SH-SY5Y (cell line): ENCODE measurements at regions not wholly inside any gene's neighbourhood (a gene's known extent, or its start where the extent isn't known, plus 50 kb on each side); places are given as distances from the start of the nearest gene placed in this dataset.

Experiments
- GATA2 ChIP-seq: IDR thresholded peaks from 2 replicates; pipeline ENCODE4 v1.6.1; 2011; ENCODE audit warnings: mild to moderate bottlenecking, low read depth, low read length
- GATA3 ChIP-seq: IDR thresholded peaks from 2 replicates; pipeline ENCODE4 v1.6.1; 2011; ENCODE audit warnings: low read depth, mild to moderate bottlenecking, low read length, moderate library complexity

- TF ChIP-seq GATA2 (no peak), GATA3 (no peak)
Observed at GRCh38 chr1:219269171-219269570, 95.5 kb downstream of the LYPLAL1 start.
